ENCODE measurements at regions not wholly inside any gene's neighbourhood (a gene's known extent, or its start where the extent isn't known, plus 50 kb on each side); places are given as distances from the start of the nearest gene placed in this dataset.
A peak's percentile ranks its signal among the peaks of the same experiment; 100 is the strongest.

DNA sequence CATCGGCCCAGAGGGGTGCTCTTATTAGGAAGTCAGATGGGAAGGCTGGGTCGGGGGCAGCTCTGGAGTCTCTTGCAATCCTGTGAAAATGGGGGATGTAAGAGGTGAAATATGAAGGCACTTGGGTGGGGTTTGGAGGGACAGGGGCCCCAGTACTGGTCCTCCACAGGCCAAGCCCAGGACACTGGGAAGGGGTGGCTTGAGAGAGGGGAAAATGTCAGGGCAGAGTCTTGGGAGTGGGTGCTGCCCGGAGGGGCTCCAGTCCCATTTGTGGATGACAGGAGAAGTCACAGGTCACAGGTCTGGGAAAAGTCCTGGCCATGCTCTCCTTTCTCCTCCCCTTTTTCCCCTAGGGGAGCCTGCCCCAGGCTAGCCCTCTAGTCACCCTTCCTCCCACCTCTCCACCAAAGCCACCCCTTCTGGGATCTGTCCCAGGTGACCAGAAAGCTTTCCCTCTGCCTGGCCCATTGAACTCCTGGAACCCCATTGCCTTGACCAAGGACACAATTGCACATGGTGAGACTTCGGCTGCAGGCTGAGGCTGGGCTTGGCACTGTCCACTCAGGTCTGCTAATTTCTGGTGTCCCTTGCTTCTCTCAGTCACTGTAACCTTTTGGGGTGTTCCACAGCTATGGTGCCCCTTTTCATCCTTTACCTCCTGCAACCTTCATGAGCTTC lies 1465.0 kb downstream of the TBC1D22A start:
- H3K23ac ChIP-seq (ENCODE audit: low read depth, low read length, poor library complexity): no peak overlapping the region
- no peak overlapping the region for H3K27ac ChIP-seq (replicated peaks; ENCODE audit: low read length)
- H2AK5ac ChIP-seq (ENCODE audit: low read depth, low read length): peak overlapping the region; percentile 27
- H3K79me1 ChIP-seq (ENCODE audit: low read depth, low read length): no peaks in the 10 kb centered on the region
- no peak overlapping the region for H3K4me3 ChIP-seq (ENCODE audit: low read length in 2 of 2)
- H2AFZ ChIP-seq (ENCODE audit: low read length): no peak overlapping the region
- H4K91ac ChIP-seq (ENCODE audit: low read depth, low read length, poor library complexity): no peak overlapping the region
- peaks cover 0 to 2% of the 10 kb centered on the region in 2 donors for H3K9me3 ChIP-seq (replicated peaks in 1 of 2; ENCODE audit: control insufficient read depth in 2 of 2, insufficient read depth in 1 of 2, low read depth in 1 of 2, low read length in 2 of 2)
- WGBS, 2 donors (ENCODE audit: extremely low coverage in 2 of 2, insufficient read length in 2 of 2, insufficient replicate concordance in 1 of 2): no CpG with 5 or more reads among the region's 4 CpGs
- no peak overlapping the region for H3K14ac ChIP-seq (ENCODE audit: low read length)
- H2BK12ac ChIP-seq (ENCODE audit: low read length): no peak overlapping the region
- H3K4me1 ChIP-seq (ENCODE audit: control insufficient read depth in 2 of 2, insufficient read depth in 1 of 2, low read depth in 1 of 2, low read length in 2 of 2): no peaks in the 10 kb centered on the region
- peak overlapping the region; percentile 15 for H3K18ac ChIP-seq (ENCODE audit: low read length)
- no peak for DNase-seq (ENCODE audit: low spot score)
- no peaks in the 10 kb centered on the region for H3K27me3 ChIP-seq (ENCODE audit: control insufficient read depth in 3 of 3, insufficient read depth in 3 of 3, low read depth in 1 of 3, low read length in 3 of 3)
- H2BK120ac ChIP-seq (ENCODE audit: low read depth, low read length): no peak overlapping the region
- no peak overlapping the region for H2BK5ac ChIP-seq (ENCODE audit: low read length)
- H3K4ac ChIP-seq (ENCODE audit: low read length): no peak overlapping the region
- H3K9ac ChIP-seq (ENCODE audit: low read depth, low read length, poor library complexity): no peak overlapping the region
- no peak overlapping the region for H2BK15ac ChIP-seq (ENCODE audit: low read length)
- no peak overlapping the region for H4K8ac ChIP-seq (ENCODE audit: low read depth, low read length)
- no peak overlapping the region for H3K4me2 ChIP-seq (ENCODE audit: insufficient read depth, low read length, poor library complexity, severe bottlenecking)
- no peaks in the 10 kb centered on the region for H3K36me3 ChIP-seq (replicated peaks in 1 of 2; ENCODE audit: control insufficient read depth in 2 of 2, insufficient read depth in 2 of 2, low read length in 2 of 2)

DNA sequence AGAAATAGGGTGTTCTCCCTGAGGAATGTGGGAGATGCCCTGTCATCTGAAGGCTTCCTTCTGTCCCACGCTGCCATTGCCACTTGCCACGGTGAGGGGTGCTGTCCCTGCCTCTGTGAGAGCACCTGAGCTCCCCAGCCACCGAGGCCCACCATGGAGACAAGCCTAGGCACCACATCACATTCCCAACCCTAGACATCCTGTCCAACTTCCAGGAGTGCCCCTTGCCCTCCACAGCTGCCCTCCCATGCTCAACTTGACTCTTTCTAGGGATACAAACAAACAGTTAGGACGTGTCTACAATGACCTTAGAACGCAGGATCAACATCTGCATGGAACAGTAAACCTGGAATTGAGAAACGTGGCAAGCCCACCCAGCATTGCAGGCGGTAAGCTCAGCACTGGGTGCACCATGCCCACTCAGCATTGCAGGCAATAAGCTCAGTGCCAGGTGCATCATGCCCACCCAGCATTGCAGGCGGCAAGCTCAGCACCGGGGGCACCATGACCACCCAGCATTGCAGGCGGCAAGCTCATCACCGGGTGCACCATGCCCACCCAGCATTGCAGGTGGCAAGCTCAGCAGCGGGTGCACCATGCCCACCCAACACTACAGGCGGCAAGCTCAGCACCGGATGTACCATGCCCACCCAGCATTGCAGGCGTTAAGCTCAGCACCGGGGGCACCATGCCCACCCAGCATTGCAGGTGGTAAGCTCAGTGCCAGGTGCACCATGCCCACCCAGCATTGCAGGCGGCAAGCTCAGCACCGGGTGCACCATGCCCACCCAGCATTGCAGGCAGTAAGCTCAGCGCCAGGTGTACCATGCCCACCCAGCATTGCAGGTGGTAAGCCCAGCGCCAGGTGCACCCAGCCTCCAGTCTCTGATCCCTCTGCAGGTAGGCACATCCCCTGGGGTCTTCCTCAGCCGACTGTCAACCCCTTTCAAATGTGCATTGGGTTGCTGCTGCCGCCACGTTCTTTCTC lies 1463.9 kb downstream of the TBC1D22A start:
- Histone ChIP-seq H3K79me1 (ENCODE audit: low read depth, low read length) (no peaks in the 10 kb centered on the region), H3K9me3 (replicated peaks in 1 of 2; ENCODE audit: control insufficient read depth in 2 of 2, insufficient read depth in 1 of 2, low read depth in 1 of 2, low read length in 2 of 2) (peaks cover 0 to 2% of the 10 kb centered on the region in 2 donors), H3K9ac (ENCODE audit: low read depth, low read length, poor library complexity) (no peak overlapping the region), H3K27ac (replicated peaks; ENCODE audit: low read length) (no peak overlapping the region), H3K14ac (ENCODE audit: low read length) (peak overlapping the region; percentile 47), H2BK5ac (ENCODE audit: low read length) (no peak overlapping the region), H2BK120ac (ENCODE audit: low read depth, low read length) (no peak overlapping the region), H3K36me3 (replicated peaks in 1 of 2; ENCODE audit: control insufficient read depth in 2 of 2, insufficient read depth in 2 of 2, low read length in 2 of 2) (no peaks in the 10 kb centered on the region), H4K8ac (ENCODE audit: low read depth, low read length) (no peak overlapping the region), H4K91ac (ENCODE audit: low read depth, low read length, poor library complexity) (no peak overlapping the region), H3K27me3 (ENCODE audit: control insufficient read depth in 3 of 3, insufficient read depth in 3 of 3, low read depth in 1 of 3, low read length in 3 of 3) (no peaks in the 10 kb centered on the region), H3K4me1 (ENCODE audit: control insufficient read depth in 2 of 2, insufficient read depth in 1 of 2, low read depth in 1 of 2, low read length in 2 of 2) (no peaks in the 10 kb centered on the region), H2BK15ac (ENCODE audit: low read length) (peak overlapping the region; percentile 28), H3K4ac (ENCODE audit: low read length) (no peak overlapping the region), H2BK12ac (ENCODE audit: low read length) (no peak overlapping the region), H2AFZ (ENCODE audit: low read length) (no peak overlapping the region), H3K4me2 (ENCODE audit: insufficient read depth, low read length, poor library complexity, severe bottlenecking) (no peak overlapping the region), H3K4me3 (ENCODE audit: low read length in 2 of 2) (peak overlapping the region in 1 of 2 donors; percentile 52), H2AK5ac (ENCODE audit: low read depth, low read length) (peak overlapping the region; percentile 44), H3K18ac (ENCODE audit: low read length) (peak overlapping the region; percentile 11), H3K23ac (ENCODE audit: low read depth, low read length, poor library complexity) (peak overlapping the region; percentile 70)
- DNase-seq (ENCODE audit: low spot score): no peak
- WGBS, 2 donors (ENCODE audit: extremely low coverage in 2 of 2, insufficient read length in 2 of 2, insufficient replicate concordance in 1 of 2): no CpG with 5 or more reads among the region's 23 CpGs

DNA sequence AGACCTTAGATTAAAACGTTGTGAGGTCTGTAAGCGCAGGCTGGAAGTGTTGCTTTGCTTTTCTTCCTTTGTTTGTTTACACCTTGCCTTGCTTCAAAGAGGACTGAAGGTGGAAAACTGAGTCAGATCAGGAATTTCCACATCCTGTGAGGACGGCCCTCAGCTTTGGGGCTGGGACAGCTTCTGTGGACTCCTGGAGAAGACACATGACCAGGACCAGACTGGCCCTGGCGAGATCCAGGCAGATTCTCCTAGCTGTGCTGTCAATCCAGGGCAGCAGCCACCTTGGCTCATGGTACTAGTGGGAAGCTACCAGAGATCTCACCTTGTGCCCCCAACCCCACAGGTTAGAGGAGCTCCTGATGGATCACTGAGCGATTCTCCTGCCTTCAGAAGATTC lies 1461.9 kb downstream of the TBC1D22A start:
- H3K18ac ChIP-seq (ENCODE audit: low read length): no peak overlapping the region
- no peak overlapping the region for H3K9ac ChIP-seq (ENCODE audit: low read depth, low read length, poor library complexity)
- H3K36me3 ChIP-seq (replicated peaks in 1 of 2; ENCODE audit: control insufficient read depth in 2 of 2, insufficient read depth in 2 of 2, low read length in 2 of 2): no peaks in the 10 kb centered on the region
- H2BK120ac ChIP-seq (ENCODE audit: low read depth, low read length): no peak overlapping the region
- H2BK5ac ChIP-seq (ENCODE audit: low read length): no peak overlapping the region
- no peak overlapping the region for H3K23ac ChIP-seq (ENCODE audit: low read depth, low read length, poor library complexity)
- no peak overlapping the region for H2BK12ac ChIP-seq (ENCODE audit: low read length)
- H3K14ac ChIP-seq (ENCODE audit: low read length): no peak overlapping the region
- H4K91ac ChIP-seq (ENCODE audit: low read depth, low read length, poor library complexity): no peak overlapping the region
- no peak overlapping the region for H2AK5ac ChIP-seq (ENCODE audit: low read depth, low read length)
- WGBS, 2 donors (ENCODE audit: extremely low coverage in 2 of 2, insufficient read length in 2 of 2, insufficient replicate concordance in 1 of 2): no CpG with 5 or more reads among the region's 5 CpGs
- H4K8ac ChIP-seq (ENCODE audit: low read depth, low read length): no peak overlapping the region
- no peaks in the 10 kb centered on the region for H3K79me1 ChIP-seq (ENCODE audit: low read depth, low read length)
- no peak overlapping the region for H3K4me3 ChIP-seq (ENCODE audit: low read length in 2 of 2)
- H2AFZ ChIP-seq (ENCODE audit: low read length): no peak overlapping the region
- DNase-seq (ENCODE audit: low spot score): no peak
- no peak overlapping the region for H3K4ac ChIP-seq (ENCODE audit: low read length)
- H3K9me3 ChIP-seq (replicated peaks in 1 of 2; ENCODE audit: control insufficient read depth in 2 of 2, insufficient read depth in 1 of 2, low read depth in 1 of 2, low read length in 2 of 2): no peaks in the 10 kb centered on the region
- no peak overlapping the region for H3K27ac ChIP-seq (replicated peaks; ENCODE audit: low read length)
- no peaks in the 10 kb centered on the region for H3K27me3 ChIP-seq (ENCODE audit: control insufficient read depth in 3 of 3, insufficient read depth in 3 of 3, low read depth in 1 of 3, low read length in 3 of 3)
- H3K4me2 ChIP-seq (ENCODE audit: insufficient read depth, low read length, poor library complexity, severe bottlenecking): no peak overlapping the region
- H2BK15ac ChIP-seq (ENCODE audit: low read length): no peak overlapping the region
- no peaks in the 10 kb centered on the region for H3K4me1 ChIP-seq (ENCODE audit: control insufficient read depth in 2 of 2, insufficient read depth in 1 of 2, low read depth in 1 of 2, low read length in 2 of 2)
